Transverse colon (tissue), 4 donors: ENCODE measurements at regions not wholly inside any gene's neighbourhood (a gene's known extent, or its start where the extent isn't known, plus 50 kb on each side); places are given as distances from the start of the nearest gene placed in this dataset.
"Not testable (repeated sequence)": the region's sequence is repeated elsewhere in the genome, so short reads cannot be mapped to it uniquely, and the experiment has no call there.

Experiments used
- DNase-seq: peaks from one replicate; pipeline ENCODE4 v3.0.0-alpha.2; 2019
- H3K27ac ChIP-seq, 4 donors: fragments of 200-600 bp; sonication (generic); 2 replicates each; pipeline ENCODE4 v1.5.1; 2016 to 2018; ENCODE audit warnings: inconsistent platforms in 4 of 4
- H3K27me3 ChIP-seq: fragments of 200-600 bp; sonication (generic); 2 replicates; pipeline ENCODE4 v1.5.1; 2017; ENCODE audit warnings: inconsistent platforms
- H3K36me3 ChIP-seq, 4 donors: fragments of 200-600 bp; sonication (generic); 2 replicates each; pipeline ENCODE4 v1.5.1; 2017 to 2019; ENCODE audit warnings: inconsistent platforms in 4 of 4
- H3K4me1 ChIP-seq, 4 donors: fragments of 200-600 bp; sonication (generic); 2 replicates each; pipeline ENCODE4 v1.5.1; 2017 to 2020; ENCODE audit warnings: inconsistent platforms in 4 of 4
- H3K4me3 ChIP-seq, 4 donors: fragments of 200-600 bp; sonication (generic); 1 replicate in 1 of 4; 2 replicates in 3 of 4; pipeline versions ENCODE4 v1.5.1 to v1.6.1; 2017 to 2019; ENCODE audit warnings: inconsistent platforms in 4 of 4
- H3K9me3 ChIP-seq, 2 donors: fragments of 200-600 bp; sonication (generic); 2 replicates each; pipeline ENCODE4 v1.5.1; 2017 to 2019; ENCODE audit warnings: inconsistent platforms in 2 of 2
- EP300 ChIP-seq: sonication (generic); formaldehyde crosslinking; IDR thresholded peaks from one replicate; pipeline ENCODE4 v1.6.1; 2017; ENCODE audit warnings: antibody characterized with exemption, low read depth
- POLR2A ChIP-seq: fragments of 450-650 bp; IDR thresholded peaks from one replicate; pipeline ENCODE4 v1.6.1; 2016; ENCODE audit warnings: antibody characterized with exemption, mild to moderate bottlenecking, moderate library complexity
- POLR2AphosphoS5 ChIP-seq, 3 donors: sonication (generic); formaldehyde crosslinking; IDR thresholded peaks; one replicate each; pipeline ENCODE4 v1.6.1; 2016; ENCODE audit warnings: antibody characterized with exemption in 3 of 3
- WGBS, 2 donors: methylation state at CpG; one replicate each; pipeline ENCODE4 v1.1.5; 2018; ENCODE audit warnings: low coverage in 1 of 2; 5-methylcytosine and 5-hydroxymethylcytosine counted together
- in situ Hi-C, 4 donors: fragments of 200-750 bp; cut with MboI; loops; one replicate each; pipeline versions ENCODE4 v1.15.0 to v1.15.1; 2017; ENCODE audit warnings: low sequenced_read_pairs in 3 of 4, low pct_ligation_motif_present in 1 of 4, low pct_unique_long_range_greater_than_20kb in 1 of 4
- intact Hi-C: fragments of 100-400 bp; cut with DNase I; formaldehyde crosslinking; loops from one replicate; pipeline ENCODE4 v1.15.1; 2023; ENCODE audit warnings: low total_unique reads
- TF ChIP-seq, protein P1 (sequence below), 5 experiments: fragments of 200-600 bp in 3 of 5; fragments of 450-650 bp in 2 of 5; sonication (generic) in 3 of 5; IDR thresholded peaks; 1 replicate in 2 of 5; 2 replicates in 3 of 5; pipeline ENCODE4 v1.5.1; 2016 to 2017; ENCODE audit warnings: antibody characterized with exemption in 5 of 5, inconsistent platforms in 3 of 5, mild to moderate bottlenecking in 2 of 5, moderate library complexity in 1 of 5

DNA sequence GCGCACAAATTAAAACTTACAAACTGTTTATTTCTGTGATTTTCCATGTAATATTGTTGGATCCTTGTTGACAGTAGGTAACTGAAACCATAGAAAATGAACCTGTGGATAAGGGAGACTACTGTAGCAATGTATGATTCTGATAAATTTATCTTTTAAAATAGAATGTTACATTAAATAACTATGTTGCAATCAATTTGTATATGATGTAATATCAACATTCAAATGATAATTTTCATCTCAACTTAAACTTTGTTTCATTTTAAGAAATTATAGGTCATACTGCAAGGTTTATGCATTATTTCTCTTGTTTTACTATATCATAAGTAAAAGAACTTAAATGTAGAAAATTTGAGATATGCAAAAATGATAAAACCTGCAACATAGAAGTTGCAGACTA, 718.0 kb upstream of the MBL2 start:
- H3K4me1 ChIP-seq, result no peaks in the 10 kb centered on the region
- no peaks in the 10 kb centered on the region for H3K9me3 ChIP-seq
- in situ Hi-C loops (no loop called here), intact Hi-C loops (no loop called here)
- no peaks in the 10 kb centered on the region for H3K27me3 ChIP-seq
- no peak for DNase-seq
- WGBS, 2 donors, result 94 to 100% methylated on average over 1 of the region's 1 CpG
- no peaks in the 10 kb centered on the region for H3K36me3 ChIP-seq
- H3K4me3 ChIP-seq, result no peak overlapping the region
- TF ChIP-seq EP300 (no peak), POLR2AphosphoS5 (IDR thresholded peaks at IDR 0.05) (no peak), POLR2A (no peak)
- TF ChIP-seq, protein P1, sequence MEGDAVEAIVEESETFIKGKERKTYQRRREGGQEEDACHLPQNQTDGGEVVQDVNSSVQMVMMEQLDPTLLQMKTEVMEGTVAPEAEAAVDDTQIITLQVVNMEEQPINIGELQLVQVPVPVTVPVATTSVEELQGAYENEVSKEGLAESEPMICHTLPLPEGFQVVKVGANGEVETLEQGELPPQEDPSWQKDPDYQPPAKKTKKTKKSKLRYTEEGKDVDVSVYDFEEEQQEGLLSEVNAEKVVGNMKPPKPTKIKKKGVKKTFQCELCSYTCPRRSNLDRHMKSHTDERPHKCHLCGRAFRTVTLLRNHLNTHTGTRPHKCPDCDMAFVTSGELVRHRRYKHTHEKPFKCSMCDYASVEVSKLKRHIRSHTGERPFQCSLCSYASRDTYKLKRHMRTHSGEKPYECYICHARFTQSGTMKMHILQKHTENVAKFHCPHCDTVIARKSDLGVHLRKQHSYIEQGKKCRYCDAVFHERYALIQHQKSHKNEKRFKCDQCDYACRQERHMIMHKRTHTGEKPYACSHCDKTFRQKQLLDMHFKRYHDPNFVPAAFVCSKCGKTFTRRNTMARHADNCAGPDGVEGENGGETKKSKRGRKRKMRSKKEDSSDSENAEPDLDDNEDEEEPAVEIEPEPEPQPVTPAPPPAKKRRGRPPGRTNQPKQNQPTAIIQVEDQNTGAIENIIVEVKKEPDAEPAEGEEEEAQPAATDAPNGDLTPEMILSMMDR (IDR thresholded peaks at IDR 0.05), result no peak
- no peak overlapping the region for H3K27ac ChIP-seq

- no peak for DNase-seq
- TF ChIP-seq EP300, result no peak
- no peak for TF ChIP-seq POLR2AphosphoS5 (IDR thresholded peaks at IDR 0.05)
- TF ChIP-seq POLR2A, result no peak
- TF ChIP-seq, protein P1 (IDR thresholded peaks at IDR 0.05), result no peak
- Histone ChIP-seq H3K27me3 (no peaks in the 10 kb centered on the region), H3K4me1 (no peaks in the 10 kb centered on the region), H3K36me3 (no peaks in the 10 kb centered on the region), H3K27ac (no peak overlapping the region), H3K9me3 (peaks cover 0 to 3% of the 10 kb centered on the region in 2 donors), H3K4me3 (no peak overlapping the region)
- intact Hi-C loops, result no loop called here
- in situ Hi-C loops, result no loop called here
- WGBS, 2 donors, result 50 to 57% methylated on average over 5 of the region's 5 CpGs
These were observed 717.0 kb upstream of the MBL2 start for GRCh38 chr10:53489335-53490182.

DNA sequence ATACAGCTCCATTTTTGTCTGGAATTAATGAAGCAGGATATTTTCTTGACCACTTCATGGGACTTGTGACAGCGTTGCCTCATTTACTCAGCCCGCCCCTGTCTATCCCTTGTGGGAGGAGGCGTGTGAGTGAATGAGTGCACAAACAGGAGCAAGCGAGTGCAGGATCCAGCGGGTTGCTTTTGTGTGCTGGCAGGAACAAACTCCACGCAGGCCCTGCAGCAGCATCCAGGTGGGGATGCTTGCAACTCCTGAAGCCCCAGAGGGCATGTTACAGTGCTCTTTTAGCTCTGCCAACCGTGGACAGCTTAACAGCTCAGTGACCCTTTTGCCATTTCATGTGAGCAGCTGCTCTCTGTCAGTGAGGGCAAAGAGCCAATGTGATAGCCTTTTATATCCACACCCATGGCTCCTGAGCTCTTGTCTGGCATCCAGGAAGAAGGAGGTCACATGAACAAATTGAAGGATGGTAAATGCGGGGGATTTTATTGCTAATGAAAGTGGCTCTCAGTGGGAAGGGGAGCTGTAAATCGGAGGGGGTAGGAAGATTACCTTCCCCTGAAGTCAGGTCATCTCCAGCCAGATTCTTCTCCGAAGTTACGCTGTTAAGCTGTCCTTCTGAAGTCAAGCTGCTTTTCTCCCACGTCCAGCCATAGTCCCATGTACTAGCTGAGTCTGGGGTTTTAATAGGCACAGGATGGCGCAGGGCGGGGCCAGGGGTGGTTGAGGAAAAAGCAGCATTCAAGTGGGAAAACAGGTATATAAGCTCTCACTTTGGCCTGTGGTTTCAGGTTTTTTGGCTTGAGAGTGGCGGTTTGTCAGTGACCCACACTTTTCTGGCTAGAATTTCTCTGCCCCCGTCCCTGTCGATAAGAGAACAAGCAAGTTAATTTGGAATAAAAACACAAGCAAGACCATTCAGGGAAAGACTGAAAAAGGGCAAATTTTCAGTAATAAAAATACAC, 714.7 kb upstream of the MBL2 start:
- DNase-seq, result no peak
- H3K9me3 ChIP-seq, result peaks cover 0 to 3% of the 10 kb centered on the region in 2 donors
- no peak overlapping the region for H3K27ac ChIP-seq
- WGBS, 2 donors, result 79 to 82% methylated on average over 13 to 17 of the region's 17 CpGs
- H3K4me3 ChIP-seq, result no peak overlapping the region
- H3K27me3 ChIP-seq, result no peaks in the 10 kb centered on the region
- intact Hi-C loops, result no loop called here
- no peaks in the 10 kb centered on the region for H3K4me1 ChIP-seq
- no peak for TF ChIP-seq EP300
- TF ChIP-seq, protein P1 (IDR thresholded peaks at IDR 0.05), result no peak
- TF ChIP-seq POLR2AphosphoS5 (IDR thresholded peaks at IDR 0.05), result no peak
- no peak for TF ChIP-seq POLR2A
- H3K36me3 ChIP-seq, result no peaks in the 10 kb centered on the region
- in situ Hi-C loops, result no loop called here

GRCh38 chr10:53485422-53485821, 712.8 kb upstream of the MBL2 start:
- H3K9me3 ChIP-seq, in situ Hi-C loops, H3K27me3 ChIP-seq, H3K36me3 ChIP-seq, intact Hi-C loops, DNase-seq, H3K27ac ChIP-seq, H3K4me3 ChIP-seq, H3K4me1 ChIP-seq: not testable (repeated sequence)
- WGBS, 2 donors, result 56% methylated on average over 4 of the region's 4 CpGs; no CpG with 5 or more reads in 1 of the 2 donors
